Transverse colon (tissue), 4 donors: ENCODE measurements at regions not wholly inside any gene's neighbourhood (a gene's known extent, or its start where the extent isn't known, plus 50 kb on each side); places are given as distances from the start of the nearest gene placed in this dataset.

Source experiments
- DNase-seq: peaks from one replicate; pipeline ENCODE4 v3.0.0-alpha.2; 2019
- H3K27ac ChIP-seq, 4 donors: fragments of 200-600 bp; sonication (generic); 2 replicates each; pipeline ENCODE4 v1.5.1; 2016 to 2018; ENCODE audit warnings: inconsistent platforms in 4 of 4
- H3K27me3 ChIP-seq: fragments of 200-600 bp; sonication (generic); 2 replicates; pipeline ENCODE4 v1.5.1; 2017; ENCODE audit warnings: inconsistent platforms
- H3K36me3 ChIP-seq, 4 donors: fragments of 200-600 bp; sonication (generic); 2 replicates each; pipeline ENCODE4 v1.5.1; 2017 to 2019; ENCODE audit warnings: inconsistent platforms in 4 of 4
- H3K4me1 ChIP-seq, 4 donors: fragments of 200-600 bp; sonication (generic); 2 replicates each; pipeline ENCODE4 v1.5.1; 2017 to 2020; ENCODE audit warnings: inconsistent platforms in 4 of 4
- H3K4me3 ChIP-seq, 4 donors: fragments of 200-600 bp; sonication (generic); 1 replicate in 1 of 4; 2 replicates in 3 of 4; pipeline versions ENCODE4 v1.5.1 to v1.6.1; 2017 to 2019; ENCODE audit warnings: inconsistent platforms in 4 of 4
- H3K9me3 ChIP-seq, 2 donors: fragments of 200-600 bp; sonication (generic); 2 replicates each; pipeline ENCODE4 v1.5.1; 2017 to 2019; ENCODE audit warnings: inconsistent platforms in 2 of 2
- CTCF ChIP-seq, 5 experiments: fragments of 200-600 bp in 3 of 5; fragments of 450-650 bp in 2 of 5; sonication (generic) in 3 of 5; IDR thresholded peaks; 1 replicate in 2 of 5; 2 replicates in 3 of 5; pipeline ENCODE4 v1.5.1; 2016 to 2017; ENCODE audit warnings: antibody characterized with exemption in 5 of 5, inconsistent platforms in 3 of 5, mild to moderate bottlenecking in 2 of 5, moderate library complexity in 1 of 5
- EP300 ChIP-seq: sonication (generic); formaldehyde crosslinking; IDR thresholded peaks from one replicate; pipeline ENCODE4 v1.6.1; 2017; ENCODE audit warnings: antibody characterized with exemption, low read depth
- POLR2A ChIP-seq: fragments of 450-650 bp; IDR thresholded peaks from one replicate; pipeline ENCODE4 v1.6.1; 2016; ENCODE audit warnings: antibody characterized with exemption, mild to moderate bottlenecking, moderate library complexity
- POLR2AphosphoS5 ChIP-seq, 3 donors: sonication (generic); formaldehyde crosslinking; IDR thresholded peaks; one replicate each; pipeline ENCODE4 v1.6.1; 2016; ENCODE audit warnings: antibody characterized with exemption in 3 of 3
- WGBS, 2 donors: methylation state at CpG; one replicate each; pipeline ENCODE4 v1.1.5; 2018; ENCODE audit warnings: low coverage in 1 of 2; 5-methylcytosine and 5-hydroxymethylcytosine counted together
- in situ Hi-C, 4 donors: fragments of 200-750 bp; cut with MboI; loops; one replicate each; pipeline versions ENCODE4 v1.15.0 to v1.15.1; 2017; ENCODE audit warnings: low sequenced_read_pairs in 3 of 4, low pct_ligation_motif_present in 1 of 4, low pct_unique_long_range_greater_than_20kb in 1 of 4
- intact Hi-C: fragments of 100-400 bp; cut with DNase I; formaldehyde crosslinking; loops from one replicate; pipeline ENCODE4 v1.15.1; 2023; ENCODE audit warnings: low total_unique reads

- no peak overlapping the region for H3K27ac ChIP-seq
- WGBS, 2 donors = 94 to 98% methylated on average over 2 of the region's 2 CpGs
- no peak for DNase-seq
- TF ChIP-seq EP300 (no peak), POLR2AphosphoS5 (IDR thresholded peaks at IDR 0.05) (no peak), POLR2A (no peak), CTCF (IDR thresholded peaks at IDR 0.05) (no peak)
- no peak overlapping the region for H3K4me3 ChIP-seq
- H3K4me1 ChIP-seq = peaks cover 0 to 3% (median under 1%) of the 10 kb centered on the region in 4 donors
- no peaks in the 10 kb centered on the region for H3K36me3 ChIP-seq
- H3K9me3 ChIP-seq = no peaks in the 10 kb centered on the region
- H3K27me3 ChIP-seq = no peaks in the 10 kb centered on the region
- intact Hi-C loops (no loop called here), in situ Hi-C loops (no loop called here)
Observed at GRCh38 chr11:129292092-129292491, 83.6 kb upstream of the BARX2 start.

GRCh38 chr11:129291546-129291945 is 84.1 kb upstream of the BARX2 start:
- WGBS, 2 donors = 53 to 76% methylated on average over 5 of the region's 5 CpGs
- Histone ChIP-seq H3K27me3 (no peaks in the 10 kb centered on the region), H3K4me3 (no peak overlapping the region), H3K4me1 (peaks cover 0 to 8% (median 2%) of the 10 kb centered on the region in 4 donors), H3K36me3 (no peaks in the 10 kb centered on the region), H3K9me3 (no peaks in the 10 kb centered on the region), H3K27ac (no peak overlapping the region)
- intact Hi-C loops = no loop called here
- in situ Hi-C loops = no loop called here
- TF ChIP-seq POLR2A = no peak
- no peak for TF ChIP-seq CTCF (IDR thresholded peaks at IDR 0.05)
- no peak for TF ChIP-seq EP300
- TF ChIP-seq POLR2AphosphoS5 (IDR thresholded peaks at IDR 0.05) = no peak
- DNase-seq = no peak

- no peak for DNase-seq
- Histone ChIP-seq H3K27me3 (no peaks in the 10 kb centered on the region), H3K4me3 (no peak overlapping the region), H3K4me1 (peaks cover 0 to 8% (median 2%) of the 10 kb centered on the region in 4 donors), H3K36me3 (no peaks in the 10 kb centered on the region), H3K27ac (no peak overlapping the region), H3K9me3 (no peaks in the 10 kb centered on the region)
- intact Hi-C loops (no loop called here), in situ Hi-C loops (no loop called here)
- 86 to 89% methylated on average over 5 to 7 of the region's 7 CpGs for WGBS, 2 donors
- TF ChIP-seq POLR2A (no peak), CTCF (IDR thresholded peaks at IDR 0.05) (no peak), POLR2AphosphoS5 (IDR thresholded peaks at IDR 0.05) (no peak), EP300 (no peak)
Observed at GRCh38 chr11:129290966-129291365, 84.7 kb upstream of the BARX2 start.

- no peaks in the 10 kb centered on the region for H3K9me3 ChIP-seq
- H3K36me3 ChIP-seq = no peaks in the 10 kb centered on the region
- no peak overlapping the region for H3K27ac ChIP-seq
- DNase-seq = no peak
- no peaks in the 10 kb centered on the region for H3K27me3 ChIP-seq
- 91 to 92% methylated on average over 13 of the region's 13 CpGs for WGBS, 2 donors
- in situ Hi-C loops (no loop called here), intact Hi-C loops (no loop called here)
- no peak overlapping the region for H3K4me3 ChIP-seq
- no peak for TF ChIP-seq CTCF (IDR thresholded peaks at IDR 0.05)
- no peak for TF ChIP-seq EP300
- TF ChIP-seq POLR2AphosphoS5 (IDR thresholded peaks at IDR 0.05) = no peak
- no peak for TF ChIP-seq POLR2A
- H3K4me1 ChIP-seq = peaks cover 0 to 20% (median 4%) of the 10 kb centered on the region in 4 donors
Observed at GRCh38 chr11:129289350-129290040, 86.2 kb upstream of the BARX2 start.
